ENCODE measurements at regions not wholly inside any gene's neighbourhood (a gene's known extent, or its start where the extent isn't known, plus 50 kb on each side); places are given as distances from the start of the nearest gene placed in this dataset.

DNA sequence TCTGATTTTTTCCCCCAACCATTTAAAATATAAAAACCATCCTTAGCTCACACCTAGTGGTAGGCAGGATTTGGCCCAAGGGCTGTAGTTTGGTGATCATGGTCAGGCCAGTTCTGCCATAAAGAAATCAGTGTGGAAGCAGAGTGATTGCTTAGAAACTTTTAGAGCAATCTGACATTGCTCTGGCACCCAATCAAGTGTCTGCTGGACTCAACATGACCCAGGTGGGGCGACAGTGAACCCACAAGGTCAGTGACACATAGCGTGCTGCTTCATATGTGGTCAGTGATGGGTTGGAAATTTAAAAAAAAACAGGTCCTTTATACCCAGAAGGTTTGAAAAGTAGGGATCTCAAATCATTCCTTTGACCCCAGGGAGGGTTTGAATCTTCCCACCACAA is 107.9 kb downstream of the BANF2 start (continued):
- TF ChIP-seq ZSCAN5A (CRISPR knock-in tag; IDR thresholded peaks at IDR 0.05; ENCODE audit: borderline replicate concordance) (no peak), RARA (CRISPR knock-in tag; IDR thresholded peaks at IDR 0.05) (peak; percentile 73), CENPBD1 (CRISPR knock-in tag; IDR thresholded peaks at IDR 0.05; ENCODE audit: borderline replicate concordance, low read depth) (no peak), GABPA (IDR thresholded peaks at IDR 0.05; ENCODE audit: low read depth, low read length) (no peak), GABPA (CRISPR knock-in tag; IDR thresholded peaks at IDR 0.05; ENCODE audit: low read depth) (0 out of 2 replicates have a peak, but pooled peaks have one; percentile 8), HMG20A (CRISPR knock-in tag; IDR thresholded peaks at IDR 0.05; ENCODE audit: borderline replicate concordance) (0 out of 2 replicates have a peak, but pooled peaks have one; percentile 16), ZNF160 (CRISPR knock-in tag; IDR thresholded peaks at IDR 0.05) (no peak), PPARG (CRISPR knock-in tag; conservative IDR thresholded peaks at IDR 0.05) (0 out of 2 replicates have a peak, but pooled peaks have one; percentile 9), ZNF570 (CRISPR knock-in tag; IDR thresholded peaks at IDR 0.05; ENCODE audit: borderline replicate concordance) (no peak), ZNF850 (CRISPR knock-in tag; conservative IDR thresholded peaks at IDR 0.05) (no peak), FOXP4 (CRISPR knock-in tag; IDR thresholded peaks at IDR 0.05) (no peak), ARID2 (CRISPR knock-in tag; IDR thresholded peaks at IDR 0.05; ENCODE audit: borderline replicate concordance) (no peak), SUZ12 (IDR thresholded peaks at IDR 0.05; ENCODE audit: low read depth, low read length) (no peak), ATAD3A (CRISPR knock-in tag; IDR thresholded peaks at IDR 0.05) (no peak), NFKB2 (CRISPR knock-in tag; IDR thresholded peaks at IDR 0.05; ENCODE audit: borderline replicate concordance) (no peak)
- TF ChIP-seq, protein P1, sequence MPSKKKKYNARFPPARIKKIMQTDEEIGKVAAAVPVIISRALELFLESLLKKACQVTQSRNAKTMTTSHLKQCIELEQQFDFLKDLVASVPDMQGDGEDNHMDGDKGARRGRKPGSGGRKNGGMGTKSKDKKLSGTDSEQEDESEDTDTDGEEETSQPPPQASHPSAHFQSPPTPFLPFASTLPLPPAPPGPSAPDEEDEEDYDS (CRISPR knock-in tag; IDR thresholded peaks at IDR 0.05) = 0 out of 2 replicates have a peak, but pooled peaks have one; percentile 20
- TF ChIP-seq, protein P2, sequence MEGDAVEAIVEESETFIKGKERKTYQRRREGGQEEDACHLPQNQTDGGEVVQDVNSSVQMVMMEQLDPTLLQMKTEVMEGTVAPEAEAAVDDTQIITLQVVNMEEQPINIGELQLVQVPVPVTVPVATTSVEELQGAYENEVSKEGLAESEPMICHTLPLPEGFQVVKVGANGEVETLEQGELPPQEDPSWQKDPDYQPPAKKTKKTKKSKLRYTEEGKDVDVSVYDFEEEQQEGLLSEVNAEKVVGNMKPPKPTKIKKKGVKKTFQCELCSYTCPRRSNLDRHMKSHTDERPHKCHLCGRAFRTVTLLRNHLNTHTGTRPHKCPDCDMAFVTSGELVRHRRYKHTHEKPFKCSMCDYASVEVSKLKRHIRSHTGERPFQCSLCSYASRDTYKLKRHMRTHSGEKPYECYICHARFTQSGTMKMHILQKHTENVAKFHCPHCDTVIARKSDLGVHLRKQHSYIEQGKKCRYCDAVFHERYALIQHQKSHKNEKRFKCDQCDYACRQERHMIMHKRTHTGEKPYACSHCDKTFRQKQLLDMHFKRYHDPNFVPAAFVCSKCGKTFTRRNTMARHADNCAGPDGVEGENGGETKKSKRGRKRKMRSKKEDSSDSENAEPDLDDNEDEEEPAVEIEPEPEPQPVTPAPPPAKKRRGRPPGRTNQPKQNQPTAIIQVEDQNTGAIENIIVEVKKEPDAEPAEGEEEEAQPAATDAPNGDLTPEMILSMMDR (CRISPR knock-in tag; IDR thresholded peaks at IDR 0.05) = peak; percentile 32; the same call in 1 of the 2 replicates
- TF ChIP-seq, protein P3, sequence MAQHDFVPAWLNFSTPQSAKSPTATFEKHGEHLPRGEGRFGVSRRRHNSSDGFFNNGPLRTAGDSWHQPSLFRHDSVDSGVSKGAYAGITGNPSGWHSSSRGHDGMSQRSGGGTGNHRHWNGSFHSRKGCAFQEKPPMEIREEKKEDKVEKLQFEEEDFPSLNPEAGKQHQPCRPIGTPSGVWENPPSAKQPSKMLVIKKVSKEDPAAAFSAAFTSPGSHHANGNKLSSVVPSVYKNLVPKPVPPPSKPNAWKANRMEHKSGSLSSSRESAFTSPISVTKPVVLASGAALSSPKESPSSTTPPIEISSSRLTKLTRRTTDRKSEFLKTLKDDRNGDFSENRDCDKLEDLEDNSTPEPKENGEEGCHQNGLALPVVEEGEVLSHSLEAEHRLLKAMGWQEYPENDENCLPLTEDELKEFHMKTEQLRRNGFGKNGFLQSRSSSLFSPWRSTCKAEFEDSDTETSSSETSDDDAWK (CRISPR knock-in tag; IDR thresholded peaks at IDR 0.05) = no peak

Data from HepG2 (cell line).